GM19395 (cell line): ENCODE measurements at regions not wholly inside any gene's neighbourhood (a gene's known extent, or its start where the extent isn't known, plus 50 kb on each side); places are given as distances from the start of the nearest gene placed in this dataset.

ENCODE experiments used
- ATAC-seq: cut with Tn5 transposase; IDR thresholded peaks from one replicate; pipeline ENCODE4 v1.9.1; 2021; ENCODE audit warnings: mild to moderate bottlenecking, moderate library complexity; ENCODE audit not compliant: unreplicated experiment

GRCh38 chr1:185646202-185646683, 87.9 kb upstream of the HMCN1 start:
- no peak for ATAC-seq

- no peak for ATAC-seq
These were observed 88.5 kb upstream of the HMCN1 start for GRCh38 chr1:185645686-185646085.

GRCh38 chr1:185645162-185645640, 89.0 kb upstream of the HMCN1 start:
- ATAC-seq = no peak

GRCh38 chr1:185644531-185644930, 89.7 kb upstream of the HMCN1 start:
- ATAC-seq = no peak

GRCh38 chr1:185636848-185637247, 97.3 kb upstream of the HMCN1 start:
- ATAC-seq = peak; percentile 100

- no peak for ATAC-seq
These were observed 99.5 kb upstream of the HMCN1 start for GRCh38 chr1:185634704-185635103.

GRCh38 chr1:185632659-185633423, 101.3 kb upstream of the HMCN1 start:
- ATAC-seq = no peak

GRCh38 chr1:185631843-185632242, 102.3 kb upstream of the HMCN1 start:
- no peak for ATAC-seq

- no peak for ATAC-seq
These were observed 106.3 kb upstream of the HMCN1 start for GRCh38 chr1:185627761-185628501.

GRCh38 chr1:185627171-185627570, 107.0 kb upstream of the HMCN1 start:
- no peak for ATAC-seq

- ATAC-seq = no peak
These were observed 107.8 kb upstream of the HMCN1 start for GRCh38 chr1:185626344-185626743.

GRCh38 chr1:185610954-185611353, 123.2 kb upstream of the HMCN1 start:
- ATAC-seq = no peak

- ATAC-seq = peak; percentile 79
These were observed 126.0 kb upstream of the HMCN1 start for GRCh38 chr1:185608177-185608576.

- ATAC-seq = peak; percentile 71
These were observed 131.0 kb upstream of the HMCN1 start for GRCh38 chr1:185603158-185603557.

- peak; percentile 61 for ATAC-seq
These were observed 133.0 kb upstream of the HMCN1 start for GRCh38 chr1:185601189-185601588.

- ATAC-seq = no peak
These were observed 133.6 kb upstream of the HMCN1 start for GRCh38 chr1:185600641-185601040.

GRCh38 chr1:185598332-185598731, 135.9 kb upstream of the HMCN1 start:
- ATAC-seq = no peak

GRCh38 chr1:185595835-185596667, 138.1 kb upstream of the HMCN1 start:
- ATAC-seq = peak; percentile 88

GRCh38 chr1:185594786-185595410, 139.3 kb upstream of the HMCN1 start:
- no peak for ATAC-seq

- ATAC-seq = no peak
These were observed 140.9 kb upstream of the HMCN1 start for GRCh38 chr1:185593271-185593670.

- no peak for ATAC-seq
These were observed 148.4 kb upstream of the HMCN1 start for GRCh38 chr1:185585770-185586169.
